Activated T-helper 17 cell treated with anti-CD3 and anti-CD28 coated beads, Interleukin-2, amount 50 U/mL, for 72 hours (primary cell): ENCODE measurements at regions not wholly inside any gene's neighbourhood (a gene's known extent, or its start where the extent isn't known, plus 50 kb on each side); places are given as distances from the start of the nearest gene placed in this dataset.

Source experiments
- ATAC-seq: fragments of 150-1000 bp; cut with Tn5 transposase; replicated peaks from 2 replicates; pipeline ENCODE4 v1.10.0; 2021; ENCODE audit warnings: mild to moderate bottlenecking, moderate library complexity
- H3K27ac Mint-ChIP-seq: one replicate; pipeline ENCODE4 v1.8.0; 2022; ENCODE audit warnings: mixed read lengths
- H3K27me3 Mint-ChIP-seq: one replicate; pipeline ENCODE4 v1.8.0; 2022; ENCODE audit warnings: mixed read lengths
- H3K36me3 Mint-ChIP-seq: one replicate; pipeline ENCODE4 v1.8.0; 2022; ENCODE audit warnings: low read depth, mild to moderate bottlenecking, mixed read lengths
- H3K4me1 Mint-ChIP-seq: one replicate; pipeline ENCODE4 v1.8.0; 2022; ENCODE audit warnings: mixed read lengths
- H3K4me3 Mint-ChIP-seq: one replicate; pipeline ENCODE4 v1.8.0; 2022; ENCODE audit warnings: mild to moderate bottlenecking, mixed read lengths
- H3K9me3 Mint-ChIP-seq: one replicate; pipeline ENCODE4 v1.8.0; 2022; ENCODE audit warnings: mixed read lengths

DNA sequence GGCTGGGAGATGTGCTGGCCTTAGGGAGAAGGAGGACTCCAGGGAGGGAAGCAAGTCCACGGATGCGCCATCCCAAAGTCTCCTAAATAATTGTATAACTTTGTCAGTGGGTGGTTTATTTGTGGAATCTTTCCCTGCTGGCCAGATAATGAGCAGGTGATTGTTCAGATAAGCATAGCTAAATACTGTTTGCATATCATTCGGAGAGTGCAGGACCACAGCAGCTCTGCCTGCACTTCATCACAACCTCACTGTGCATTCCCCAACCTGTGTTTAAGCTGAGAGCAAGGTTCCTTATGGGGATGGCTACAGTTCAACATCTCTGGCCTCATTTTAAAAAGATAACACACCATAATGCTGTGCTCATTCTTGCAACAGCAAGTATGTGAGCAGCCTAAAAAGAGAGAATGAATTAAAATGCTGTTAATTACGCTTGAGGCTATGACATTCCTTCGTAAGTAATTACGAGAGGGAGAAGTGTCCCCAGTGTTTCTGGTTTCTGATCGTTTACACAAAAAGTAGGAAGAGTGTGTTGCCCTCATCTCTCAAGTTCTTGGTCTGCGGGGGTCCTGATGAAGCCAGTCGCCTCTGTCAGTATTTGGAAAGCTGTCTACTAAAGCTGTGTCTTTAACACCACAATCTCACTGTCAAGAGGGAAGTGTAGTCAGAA lies 272.0 kb upstream of the RORA start:
- no peak for ATAC-seq
- H3K27ac Mint-ChIP-seq = no peak overlapping the region

DNA sequence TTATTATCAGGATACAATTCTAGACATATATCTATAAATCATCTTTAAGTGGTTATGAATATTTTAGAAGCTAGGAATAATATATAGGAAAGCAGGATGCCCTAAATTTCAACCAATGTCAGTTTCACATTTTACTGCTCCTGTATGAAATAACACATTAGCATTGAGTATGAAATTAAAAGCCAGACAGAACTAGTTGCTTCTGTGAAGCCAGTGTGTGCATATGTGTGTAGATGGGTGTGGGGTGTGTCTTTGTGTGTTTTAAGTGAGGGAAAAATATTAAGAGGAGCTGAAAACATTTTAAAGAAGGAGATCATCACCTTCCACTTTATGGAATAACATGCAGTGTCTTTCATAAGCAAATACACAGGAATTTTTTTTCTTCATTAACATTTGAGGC lies 271.4 kb upstream of the RORA start:
- no peaks in the 10 kb centered on the region for H3K4me1 Mint-ChIP-seq
- no peak overlapping the region for H3K4me3 Mint-ChIP-seq
- H3K9me3 Mint-ChIP-seq = no peaks in the 10 kb centered on the region
- no peak for ATAC-seq
- no peaks in the 10 kb centered on the region for H3K36me3 Mint-ChIP-seq
- no peak overlapping the region for H3K27ac Mint-ChIP-seq
- H3K27me3 Mint-ChIP-seq = peaks cover 36% of the 10 kb centered on the region

More for the DNA sequence above, 272.0 kb upstream of the RORA start:
- Mint-ChIP-seq H3K27me3 (peaks cover 36% of the 10 kb centered on the region), H3K4me3 (no peak overlapping the region), H3K9me3 (no peaks in the 10 kb centered on the region), H3K4me1 (no peaks in the 10 kb centered on the region), H3K36me3 (no peaks in the 10 kb centered on the region)

DNA sequence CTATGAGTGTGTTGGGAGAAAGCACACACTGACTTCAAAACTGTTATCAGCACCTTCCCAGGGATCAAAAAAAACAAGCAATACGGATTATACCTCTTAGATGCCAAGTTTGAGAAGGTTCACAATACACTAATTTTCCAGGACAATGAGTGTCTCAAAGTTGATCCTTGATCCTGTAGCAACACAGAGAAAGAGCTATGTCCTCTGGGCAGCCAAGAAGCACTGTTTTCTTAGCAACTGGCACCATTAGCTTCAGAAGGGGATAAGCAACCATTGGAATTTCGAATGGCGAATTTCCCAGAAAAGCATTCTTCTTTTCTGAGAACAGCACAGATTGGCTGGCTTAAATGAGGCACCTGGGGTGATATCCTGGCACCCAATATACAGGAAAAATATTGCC lies 270.3 kb upstream of the RORA start:
- no peak overlapping the region for H3K27ac Mint-ChIP-seq
- peaks cover 33% of the 10 kb centered on the region for H3K27me3 Mint-ChIP-seq

DNA sequence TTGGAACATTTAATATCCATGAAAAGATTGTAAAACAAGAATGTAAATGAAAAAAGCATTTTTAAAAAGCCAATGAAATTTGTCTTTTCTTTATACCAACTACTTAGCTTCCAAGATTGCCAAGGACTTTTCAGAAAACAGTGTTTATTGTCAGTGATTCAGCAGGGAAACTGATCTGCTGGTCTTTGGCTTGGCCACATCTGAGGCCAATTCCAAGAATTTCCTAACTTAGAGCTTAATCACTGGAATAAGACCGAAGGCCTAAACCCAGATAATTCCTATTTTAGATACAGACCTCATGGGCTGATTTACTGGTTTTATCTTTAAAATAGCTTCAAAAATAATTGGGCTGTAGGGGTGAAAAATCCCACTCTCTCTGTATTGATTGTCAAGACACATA lies 260.5 kb upstream of the RORA start:
- Mint-ChIP-seq H3K27me3 (peaks cover 18% of the 10 kb centered on the region), H3K36me3 (no peaks in the 10 kb centered on the region), H3K4me1 (no peaks in the 10 kb centered on the region), H3K4me3 (no peak overlapping the region), H3K27ac (no peak overlapping the region), H3K9me3 (no peaks in the 10 kb centered on the region)
- ATAC-seq = no peak

More for the DNA sequence above, 270.3 kb upstream of the RORA start:
- Mint-ChIP-seq H3K4me1 (no peaks in the 10 kb centered on the region), H3K4me3 (no peak overlapping the region), H3K9me3 (no peaks in the 10 kb centered on the region), H3K36me3 (no peaks in the 10 kb centered on the region)
- no peak for ATAC-seq

DNA sequence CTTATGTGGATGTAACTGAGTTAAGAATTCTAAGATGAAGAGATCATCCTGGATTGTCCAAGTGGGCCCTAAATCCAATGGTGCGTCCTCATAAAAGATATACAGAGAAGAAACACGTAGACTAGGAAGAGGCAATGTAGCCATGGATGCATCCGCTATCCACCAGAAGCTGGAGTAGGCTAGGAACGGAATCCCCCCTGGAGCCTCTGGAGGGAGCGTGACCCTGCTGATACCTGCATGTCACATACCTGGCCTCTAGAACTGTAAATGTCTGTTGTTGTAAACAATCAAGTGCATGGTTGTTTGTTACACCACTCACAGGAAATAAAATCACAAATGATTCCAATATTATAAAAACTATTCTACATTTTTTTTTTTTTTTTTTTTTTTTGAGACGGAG lies 254.5 kb upstream of the RORA start:
- no peak for ATAC-seq
- no peak overlapping the region for H3K4me3 Mint-ChIP-seq
- H3K4me1 Mint-ChIP-seq = no peaks in the 10 kb centered on the region
- no peaks in the 10 kb centered on the region for H3K9me3 Mint-ChIP-seq
- no peak overlapping the region for H3K27ac Mint-ChIP-seq
- no peaks in the 10 kb centered on the region for H3K36me3 Mint-ChIP-seq
- peaks cover 28% of the 10 kb centered on the region for H3K27me3 Mint-ChIP-seq

DNA sequence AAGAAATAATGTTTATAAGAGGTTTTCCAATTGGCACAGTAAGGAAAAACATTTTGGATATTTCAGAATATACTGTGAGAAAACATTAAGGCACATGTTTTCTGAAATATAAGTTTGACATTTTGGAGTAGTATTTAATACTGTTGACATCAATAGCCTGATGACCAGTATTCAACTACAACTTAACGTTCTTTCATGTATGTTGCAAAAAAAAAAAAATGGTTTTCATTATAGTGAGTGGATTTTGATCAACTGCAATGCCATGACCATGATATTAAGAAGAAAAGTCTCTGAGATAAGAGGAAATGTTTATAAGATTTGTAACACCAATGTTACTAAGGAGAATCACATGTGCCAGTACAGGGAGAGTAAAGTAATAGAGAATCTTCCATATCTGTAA lies 252.8 kb upstream of the RORA start:
- ATAC-seq = no peak
- peaks cover 35% of the 10 kb centered on the region for H3K27me3 Mint-ChIP-seq
- no peak overlapping the region for H3K4me3 Mint-ChIP-seq
- H3K9me3 Mint-ChIP-seq = no peaks in the 10 kb centered on the region
- no peaks in the 10 kb centered on the region for H3K4me1 Mint-ChIP-seq
- H3K36me3 Mint-ChIP-seq = no peaks in the 10 kb centered on the region
- H3K27ac Mint-ChIP-seq = no peak overlapping the region

DNA sequence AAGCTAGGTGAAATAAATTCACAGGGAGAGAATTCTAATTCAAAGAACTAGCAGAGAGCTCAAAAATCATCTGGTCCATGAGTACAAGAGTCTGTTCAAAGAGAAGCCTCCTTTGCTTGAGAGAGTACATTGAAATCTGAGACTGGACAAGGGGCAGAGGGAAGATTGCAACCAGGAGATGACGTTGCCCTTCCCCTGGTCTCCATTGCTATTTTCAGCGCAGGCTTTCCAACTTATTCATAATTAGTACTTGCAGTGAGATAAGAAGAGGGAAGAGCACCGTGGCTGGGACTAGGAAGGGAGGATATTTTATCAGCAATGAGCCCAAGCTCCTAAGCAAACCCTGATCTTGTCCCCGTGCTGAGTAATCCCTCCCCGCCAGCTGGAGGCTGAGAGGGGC lies 251.8 kb upstream of the RORA start:
- Mint-ChIP-seq H3K27me3 (peaks cover 31% of the 10 kb centered on the region), H3K4me1 (no peaks in the 10 kb centered on the region), H3K36me3 (no peaks in the 10 kb centered on the region), H3K9me3 (no peaks in the 10 kb centered on the region), H3K4me3 (no peak overlapping the region), H3K27ac (no peak overlapping the region)
- no peak for ATAC-seq

DNA sequence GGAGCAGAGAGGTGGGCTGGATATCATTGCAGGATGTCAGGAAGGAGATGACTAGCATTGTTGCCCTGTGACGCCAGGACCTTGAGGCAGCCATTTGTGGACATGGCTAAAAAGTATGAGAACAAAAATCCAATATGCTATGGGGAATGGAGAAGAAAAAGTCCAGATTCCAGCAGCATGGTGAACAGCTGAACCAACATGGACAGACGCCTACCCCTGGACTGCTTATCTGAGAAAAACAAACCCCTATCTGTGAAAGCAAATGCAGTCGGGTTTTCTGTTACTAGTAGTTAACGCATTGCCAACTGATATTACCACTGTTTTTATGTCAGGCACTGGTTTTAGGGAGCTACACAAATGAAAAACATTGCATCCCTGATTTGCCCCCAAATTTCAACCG lies 251.2 kb upstream of the RORA start:
- H3K4me3 Mint-ChIP-seq = no peak overlapping the region
- no peaks in the 10 kb centered on the region for H3K36me3 Mint-ChIP-seq
- no peaks in the 10 kb centered on the region for H3K9me3 Mint-ChIP-seq
- H3K27me3 Mint-ChIP-seq = peaks cover 31% of the 10 kb centered on the region
- no peaks in the 10 kb centered on the region for H3K4me1 Mint-ChIP-seq
- no peak overlapping the region for H3K27ac Mint-ChIP-seq
- no peak for ATAC-seq

DNA sequence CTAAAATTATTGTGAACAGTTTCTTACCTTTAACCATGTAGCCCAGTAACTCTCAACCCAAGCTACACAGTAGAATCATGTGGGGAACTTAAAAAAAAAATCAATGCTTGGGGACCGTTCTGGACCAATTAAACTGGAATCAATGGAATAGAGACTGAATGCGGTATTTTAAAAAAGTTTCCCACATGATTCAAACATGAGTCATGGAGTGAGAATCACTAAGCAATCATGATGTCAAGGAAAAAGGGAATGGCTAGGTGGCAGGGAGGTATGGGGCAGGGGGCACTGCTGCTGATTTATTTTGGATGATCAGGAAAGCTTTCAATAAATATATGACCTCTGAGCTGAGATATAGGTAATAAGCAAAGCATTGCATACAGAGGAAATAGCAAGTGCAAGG lies 250.5 kb upstream of the RORA start:
- no peak for ATAC-seq
- Mint-ChIP-seq H3K27me3 (peaks cover 35% of the 10 kb centered on the region), H3K4me1 (no peaks in the 10 kb centered on the region), H3K36me3 (no peaks in the 10 kb centered on the region), H3K9me3 (no peaks in the 10 kb centered on the region), H3K27ac (no peak overlapping the region), H3K4me3 (no peak overlapping the region)

DNA sequence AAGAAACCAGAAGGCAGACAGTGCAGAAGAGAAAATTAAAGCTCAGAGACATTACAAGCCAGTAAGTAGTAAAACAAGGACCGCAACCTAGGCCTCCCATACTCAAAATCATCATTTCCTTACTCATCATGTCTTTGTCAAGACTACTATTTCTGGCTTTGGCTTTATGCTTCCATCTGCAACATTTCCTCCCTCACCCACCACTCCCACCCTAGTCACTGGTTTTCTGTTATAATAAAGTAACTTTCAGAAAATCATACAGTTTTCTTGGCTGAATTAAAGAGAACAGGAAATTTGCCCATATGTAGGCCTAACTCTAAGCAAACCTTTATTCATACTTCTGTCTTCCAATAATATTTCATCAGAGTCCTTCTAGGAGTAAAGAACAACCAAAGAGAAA lies 247.6 kb upstream of the RORA start:
- H3K27me3 Mint-ChIP-seq = peaks cover 45% of the 10 kb centered on the region
- H3K4me1 Mint-ChIP-seq = no peaks in the 10 kb centered on the region
- no peak overlapping the region for H3K27ac Mint-ChIP-seq
- H3K4me3 Mint-ChIP-seq = no peak overlapping the region
- ATAC-seq = no peak
- peaks cover 4% of the 10 kb centered on the region for H3K9me3 Mint-ChIP-seq
- H3K36me3 Mint-ChIP-seq = no peaks in the 10 kb centered on the region

DNA sequence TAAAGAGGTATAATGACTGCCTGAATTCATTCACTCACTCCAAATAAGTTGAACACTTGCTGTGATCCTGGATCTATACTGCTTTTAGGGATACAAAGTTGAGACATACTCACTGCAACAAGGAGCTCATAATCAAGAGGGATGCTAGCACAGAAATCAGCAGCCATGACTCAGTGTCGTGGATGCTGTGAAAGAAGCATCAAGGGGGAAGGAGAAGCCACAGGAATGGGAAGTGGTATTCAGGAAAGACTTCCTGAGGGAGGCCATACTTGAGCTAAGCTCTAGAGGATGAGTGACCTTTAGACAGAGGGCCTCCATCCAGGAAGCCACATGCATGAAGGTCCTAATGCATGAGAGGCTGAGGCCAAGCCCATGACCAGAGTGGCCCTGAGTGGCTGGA lies 245.7 kb upstream of the RORA start:
- Mint-ChIP-seq H3K27ac (no peak overlapping the region), H3K27me3 (peaks cover 35% of the 10 kb centered on the region), H3K4me1 (no peaks in the 10 kb centered on the region), H3K36me3 (no peaks in the 10 kb centered on the region), H3K4me3 (no peak overlapping the region), H3K9me3 (peaks cover 4% of the 10 kb centered on the region)
- ATAC-seq = no peak

DNA sequence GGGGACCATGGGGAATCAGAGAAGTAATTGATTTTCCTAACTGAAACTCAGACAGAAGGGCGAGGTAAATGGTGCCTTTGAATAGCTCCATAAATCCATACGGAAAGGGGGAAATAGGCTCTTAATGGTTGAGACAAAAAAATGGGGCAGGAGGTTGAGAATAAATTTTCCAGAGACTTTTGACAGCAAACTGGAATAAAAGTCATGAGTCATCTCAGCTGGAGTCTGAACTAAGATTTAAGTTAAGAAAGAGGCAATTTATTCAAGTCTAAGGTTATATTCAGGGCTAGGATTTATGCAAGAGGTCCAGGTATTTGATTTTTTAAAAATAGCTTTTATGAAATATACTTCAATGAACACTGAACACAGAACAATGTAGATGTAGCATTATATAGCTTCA lies 238.7 kb upstream of the RORA start:
- Mint-ChIP-seq H3K27me3 (peaks cover 12% of the 10 kb centered on the region), H3K4me1 (no peaks in the 10 kb centered on the region), H3K4me3 (no peak overlapping the region), H3K27ac (no peak overlapping the region), H3K9me3 (no peaks in the 10 kb centered on the region), H3K36me3 (no peaks in the 10 kb centered on the region)
- ATAC-seq = no peak

DNA sequence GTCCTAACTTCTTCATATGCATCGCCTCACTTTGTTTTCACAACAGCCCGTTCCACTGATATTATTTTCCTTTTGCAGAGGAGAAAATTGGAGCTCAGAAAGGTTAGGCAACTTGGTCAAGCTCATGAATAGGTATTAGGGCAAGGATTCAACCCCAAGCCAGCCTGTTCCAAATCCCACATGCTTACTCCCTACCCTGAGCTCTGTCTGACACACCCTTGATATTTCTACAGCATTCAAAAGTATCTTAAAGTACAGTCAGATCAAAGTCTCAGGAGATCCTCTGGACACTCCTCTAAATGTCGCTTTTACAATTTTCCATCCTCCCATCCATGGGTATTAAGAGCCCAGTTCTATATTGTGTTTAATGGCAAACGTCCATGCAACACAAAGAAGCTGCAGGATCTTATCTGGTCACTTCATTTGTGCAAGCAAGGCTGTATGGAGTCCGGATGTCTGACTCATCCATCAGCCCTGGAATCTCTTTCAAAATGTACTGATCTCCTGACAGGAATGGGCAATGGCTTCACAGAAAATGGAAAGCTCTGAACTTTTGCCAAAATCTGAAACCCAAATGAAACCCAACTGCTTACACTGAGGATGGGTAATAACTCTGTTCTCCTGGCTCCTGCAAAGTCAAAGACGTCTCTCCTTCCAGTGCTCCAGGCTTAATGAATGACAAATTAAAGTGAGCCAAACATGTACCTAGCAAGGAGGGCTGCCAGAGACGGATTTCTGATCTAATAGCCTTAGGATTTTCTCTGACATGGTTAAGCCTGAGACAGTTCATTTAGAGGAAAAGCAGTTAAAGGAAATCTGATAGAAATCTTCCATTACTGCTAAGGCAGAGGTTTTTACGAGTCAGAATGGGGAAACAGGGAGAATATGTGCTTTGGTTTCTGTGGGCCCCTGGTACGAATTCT lies 230.9 kb upstream of the RORA start:
- Mint-ChIP-seq H3K4me3 (no peak overlapping the region), H3K4me1 (no peaks in the 10 kb centered on the region), H3K27ac (no peak overlapping the region), H3K27me3 (peaks cover 21% of the 10 kb centered on the region), H3K9me3 (no peaks in the 10 kb centered on the region), H3K36me3 (no peaks in the 10 kb centered on the region)
- no peak for ATAC-seq

DNA sequence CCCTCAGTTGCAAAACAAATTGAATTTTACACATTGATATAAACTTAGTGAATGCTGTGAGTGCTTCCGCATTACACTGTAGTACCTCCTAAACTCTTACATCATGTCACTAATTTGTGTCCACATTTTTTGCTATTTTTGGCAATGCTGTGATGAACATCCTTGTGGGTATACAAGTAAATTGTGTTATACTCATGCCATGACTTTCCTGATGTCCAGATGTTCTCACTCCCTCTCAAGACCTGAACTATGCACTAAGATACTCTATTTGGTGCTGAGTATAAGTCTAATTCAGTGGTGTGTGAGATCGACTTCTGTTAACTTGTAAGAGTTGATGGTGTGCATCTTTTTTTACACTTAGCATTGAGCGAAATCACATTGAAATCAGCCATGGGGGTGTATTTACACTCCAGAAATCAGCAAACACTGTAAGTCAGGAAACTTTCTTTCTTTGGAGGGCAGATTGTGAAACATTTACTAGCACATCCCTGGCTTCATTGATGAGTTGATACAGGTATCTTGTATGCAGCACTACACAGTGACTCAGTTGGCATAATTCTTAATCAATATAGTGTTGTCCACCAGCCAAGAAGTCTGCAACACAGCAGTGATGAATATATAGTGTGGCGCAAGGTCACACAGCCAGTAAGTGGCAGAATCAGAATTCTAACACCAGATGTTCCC lies 228.1 kb upstream of the RORA start:
- no peaks in the 10 kb centered on the region for H3K9me3 Mint-ChIP-seq
- no peak overlapping the region for H3K27ac Mint-ChIP-seq
- H3K27me3 Mint-ChIP-seq = peaks cover 27% of the 10 kb centered on the region
- H3K4me3 Mint-ChIP-seq = no peak overlapping the region
- H3K4me1 Mint-ChIP-seq = no peaks in the 10 kb centered on the region
- no peak for ATAC-seq
- H3K36me3 Mint-ChIP-seq = no peaks in the 10 kb centered on the region
